Psoas muscle (tissue), 7 donors: ENCODE measurements at regions not wholly inside any gene's neighbourhood (a gene's known extent, or its start where the extent isn't known, plus 50 kb on each side); places are given as distances from the start of the nearest gene placed in this dataset.

ENCODE experiments used
- ATAC-seq, 4 donors: fragments of 200-7000 bp; cut with Tn5 transposase; one replicate each; pipeline ENCODE4 v1.9.1; 2020; ENCODE audit warnings: moderate library complexity in 3 of 4, mild to moderate bottlenecking in 2 of 4
- DNase-seq, 2 donors: peaks; one replicate each; pipeline ENCODE4 v3.0.0-alpha.2; 2020
- H3K27ac ChIP-seq: fragments of 200-600 bp; one replicate; pipeline ENCODE4 v1.8.0; 2022
- H3K27me3 ChIP-seq, 3 donors: fragments of 200-600 bp in 1 of 3; one replicate each; pipeline versions ENCODE4 v1.6.1 to v1.8.0; 2013 to 2022; ENCODE audit warnings: low read length in 2 of 3, mild to moderate bottlenecking in 2 of 3, moderate library complexity in 1 of 3; ENCODE audit not compliant: insufficient read depth in 3 of 3
- H3K36me3 ChIP-seq, 2 donors: fragments of 200-600 bp in 1 of 2; one replicate each; pipeline versions ENCODE4 v1.6.1 to v1.8.0; 2013 to 2022; ENCODE audit warnings: low read depth in 1 of 2, mild to moderate bottlenecking in 1 of 2, moderate library complexity in 1 of 2; ENCODE audit not compliant: insufficient read depth in 1 of 2
- H3K4me1 ChIP-seq: fragments of 200-600 bp; one replicate; pipeline ENCODE4 v1.8.0; 2022
- H3K4me3 ChIP-seq: fragments of 200-600 bp; one replicate; pipeline ENCODE4 v1.8.0; 2022; ENCODE audit warnings: mild to moderate bottlenecking
- H3K9me3 ChIP-seq: fragments of 200-600 bp; one replicate; pipeline ENCODE4 v1.8.0; 2022
- WGBS, 3 donors: extraction: QIAGEN DNeasy Blood & Tissue Kit; methylation state at CpG; one replicate each; pipeline versions ENCODE4 v1.1.6 to v1.1.7; 2013; 5-methylcytosine and 5-hydroxymethylcytosine counted together
- intact Hi-C, 2 donors: fragments of 100-400 bp; cut with DNase I; formaldehyde crosslinking; loops; one replicate each; pipeline versions ENCODE4 v1.11.0 to v1.14.2; 2022
- TF ChIP-seq, protein P1 (sequence below): fragments of 200-600 bp; IDR thresholded peaks from one replicate; pipeline ENCODE4 v1.8.0; 2022; ENCODE audit warnings: antibody characterized with exemption
- donor health status: healthy with polysubstance abuse.
- donor health status: DM: no; HTN: no; CAD: no; lungs with moderate emphysema.
- donor health status: Bipolar disorder and iron deficiency.
- donor health status: healthy.
- donor health status: DM: yes; HTN: yes; CAD: no.
- donor health status: DM: no; HTN: no; CAD: no.
- donor health status: DM: yes; HTN: yes; CAD: no.

DNA sequence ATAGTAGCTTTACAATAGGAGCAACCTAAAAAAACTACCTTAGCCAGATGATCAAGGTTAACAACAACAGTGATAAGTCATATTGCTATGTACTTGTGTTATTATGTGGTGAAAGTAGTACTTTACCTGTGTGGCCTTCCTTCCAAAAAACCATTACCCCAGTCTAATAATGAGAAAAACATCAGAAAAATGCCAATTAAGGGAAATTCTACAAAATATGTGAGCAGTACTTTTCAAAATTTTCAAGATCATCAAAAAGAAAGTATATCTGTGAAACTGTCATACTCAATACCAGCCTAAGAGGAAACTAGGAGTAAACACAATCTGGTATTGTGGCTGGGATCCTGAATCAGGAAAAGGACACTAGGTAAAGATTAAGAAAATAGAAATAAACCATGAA lies 165.3 kb upstream of the PKP2 start:
- TF ChIP-seq, protein P1, sequence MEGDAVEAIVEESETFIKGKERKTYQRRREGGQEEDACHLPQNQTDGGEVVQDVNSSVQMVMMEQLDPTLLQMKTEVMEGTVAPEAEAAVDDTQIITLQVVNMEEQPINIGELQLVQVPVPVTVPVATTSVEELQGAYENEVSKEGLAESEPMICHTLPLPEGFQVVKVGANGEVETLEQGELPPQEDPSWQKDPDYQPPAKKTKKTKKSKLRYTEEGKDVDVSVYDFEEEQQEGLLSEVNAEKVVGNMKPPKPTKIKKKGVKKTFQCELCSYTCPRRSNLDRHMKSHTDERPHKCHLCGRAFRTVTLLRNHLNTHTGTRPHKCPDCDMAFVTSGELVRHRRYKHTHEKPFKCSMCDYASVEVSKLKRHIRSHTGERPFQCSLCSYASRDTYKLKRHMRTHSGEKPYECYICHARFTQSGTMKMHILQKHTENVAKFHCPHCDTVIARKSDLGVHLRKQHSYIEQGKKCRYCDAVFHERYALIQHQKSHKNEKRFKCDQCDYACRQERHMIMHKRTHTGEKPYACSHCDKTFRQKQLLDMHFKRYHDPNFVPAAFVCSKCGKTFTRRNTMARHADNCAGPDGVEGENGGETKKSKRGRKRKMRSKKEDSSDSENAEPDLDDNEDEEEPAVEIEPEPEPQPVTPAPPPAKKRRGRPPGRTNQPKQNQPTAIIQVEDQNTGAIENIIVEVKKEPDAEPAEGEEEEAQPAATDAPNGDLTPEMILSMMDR = no peak
- intact Hi-C loops = no loop called here
- Histone ChIP-seq H3K27me3 (no peaks in the 10 kb centered on the region), H3K9me3 (no peaks in the 10 kb centered on the region), H3K4me3 (no peak overlapping the region), H3K4me1 (no peaks in the 10 kb centered on the region), H3K36me3 (no peaks in the 10 kb centered on the region), H3K27ac (no peak overlapping the region)
- ATAC-seq (no peak), DNase-seq (no peak)

DNA sequence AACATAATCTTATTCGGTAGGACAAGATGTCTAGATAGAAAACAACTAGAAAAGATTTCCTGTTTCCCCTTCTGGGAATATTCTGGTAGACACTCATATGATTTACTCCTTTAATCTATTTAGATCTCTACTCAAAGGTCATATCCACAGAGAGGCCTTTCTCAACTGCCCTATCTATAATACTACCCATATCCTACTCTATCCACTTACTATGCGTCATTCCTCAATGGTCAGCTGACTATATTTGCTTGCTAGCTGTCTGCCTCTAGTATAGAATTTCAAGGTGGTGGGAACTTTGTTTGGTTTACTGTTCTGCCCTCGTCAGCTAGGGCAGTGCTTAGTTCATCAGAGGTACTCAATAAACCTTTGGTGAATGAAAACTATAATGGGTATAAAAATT lies 157.8 kb upstream of the PKP2 start:
- Histone ChIP-seq H3K9me3 (no peaks in the 10 kb centered on the region), H3K4me1 (no peaks in the 10 kb centered on the region), H3K27ac (no peak overlapping the region), H3K36me3 (no peaks in the 10 kb centered on the region), H3K4me3 (no peak overlapping the region), H3K27me3 (no peaks in the 10 kb centered on the region)
- WGBS, 3 donors = 53 to 59% (median 54%) methylated on average over 3 of the region's 3 CpGs
- no peak for DNase-seq
- ATAC-seq = no peak
- intact Hi-C loops = no loop called here
- TF ChIP-seq, protein P1 = no peak

DNA sequence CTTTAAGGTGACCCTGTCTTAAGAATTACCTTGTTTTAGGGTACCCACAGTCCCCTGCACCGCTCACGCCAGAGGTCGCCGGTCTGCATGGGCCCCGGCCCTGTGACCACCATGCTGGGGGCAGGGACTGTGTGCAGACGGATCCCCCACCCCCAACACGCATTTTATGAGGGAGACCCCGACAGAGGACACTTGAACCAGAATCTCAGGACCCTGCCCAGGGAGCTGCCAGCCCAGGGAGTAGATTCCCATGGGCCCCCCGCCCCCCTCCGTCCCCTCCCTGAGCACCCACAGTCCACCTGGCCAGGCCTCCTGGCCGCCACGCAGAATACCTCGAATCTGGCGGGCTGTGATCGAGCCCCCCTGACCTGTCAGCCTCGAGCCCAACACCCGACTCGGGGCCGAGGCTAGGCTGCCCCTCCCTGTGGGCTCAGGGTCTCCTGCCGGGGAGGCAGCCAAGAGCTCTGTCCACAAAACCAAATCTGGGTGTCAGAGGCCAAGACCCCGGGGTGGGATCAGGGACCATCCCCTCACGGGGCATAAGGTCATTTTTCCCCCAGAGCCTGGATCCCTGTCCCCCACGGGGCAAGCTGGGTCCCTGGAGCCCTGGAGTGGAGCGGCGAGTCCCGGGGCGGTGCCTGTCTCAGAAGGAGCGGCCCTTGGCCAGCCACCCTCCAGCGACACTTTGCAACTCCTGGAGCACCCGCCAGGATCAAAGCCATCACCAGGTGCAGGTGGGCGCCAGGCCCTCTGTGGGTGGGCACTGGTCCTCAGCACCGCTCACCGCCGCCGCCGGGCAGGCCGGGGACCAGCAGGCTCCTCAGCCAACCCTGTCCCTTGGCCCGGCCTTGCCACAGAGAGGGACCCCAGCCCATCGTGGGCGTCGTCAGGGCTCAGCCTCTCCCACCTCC lies 155.8 kb upstream of the PKP2 start:
- no peak for ATAC-seq
- Histone ChIP-seq H3K4me3 (no peak overlapping the region), H3K36me3 (no peaks in the 10 kb centered on the region), H3K4me1 (no peaks in the 10 kb centered on the region), H3K9me3 (no peaks in the 10 kb centered on the region), H3K27ac (no peak overlapping the region), H3K27me3 (no peaks in the 10 kb centered on the region)
- no peak for DNase-seq
- 91 to 92% (median 92%) methylated on average over 34 to 41 of the region's 41 CpGs for WGBS, 3 donors
- TF ChIP-seq, protein P1 = no peak
- intact Hi-C loops = no loop called here

DNA sequence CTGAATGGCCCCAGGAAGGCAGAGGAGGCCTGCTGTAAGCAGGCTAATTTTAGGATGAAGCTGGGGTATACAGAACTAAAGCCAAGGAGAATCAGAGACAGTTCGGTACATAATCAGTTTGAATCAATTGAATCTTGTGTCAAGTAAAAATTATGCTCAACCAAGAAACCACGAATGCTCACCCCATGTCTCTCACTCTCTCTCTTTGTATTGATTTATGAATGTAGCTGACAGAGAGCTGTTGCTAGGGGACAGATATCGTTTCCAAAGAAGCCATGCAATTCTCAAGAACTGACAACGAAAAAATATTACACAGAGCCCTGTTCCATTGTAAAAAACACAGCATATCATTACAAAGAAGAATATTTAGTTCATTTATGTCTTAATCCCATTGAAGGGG lies 151.1 kb upstream of the PKP2 start:
- no peaks in the 10 kb centered on the region for H3K4me1 ChIP-seq
- no peaks in the 10 kb centered on the region for H3K9me3 ChIP-seq
- intact Hi-C loops = no loop called here
- H3K4me3 ChIP-seq = no peak overlapping the region
- H3K27ac ChIP-seq = no peak overlapping the region
- ATAC-seq (no peak), DNase-seq (no peak)
- TF ChIP-seq, protein P1 = no peak
- H3K27me3 ChIP-seq = no peaks in the 10 kb centered on the region
- WGBS, 3 donors = 60 to 65% (median 65%) methylated on average over 4 of the region's 4 CpGs
- H3K36me3 ChIP-seq = no peaks in the 10 kb centered on the region

DNA sequence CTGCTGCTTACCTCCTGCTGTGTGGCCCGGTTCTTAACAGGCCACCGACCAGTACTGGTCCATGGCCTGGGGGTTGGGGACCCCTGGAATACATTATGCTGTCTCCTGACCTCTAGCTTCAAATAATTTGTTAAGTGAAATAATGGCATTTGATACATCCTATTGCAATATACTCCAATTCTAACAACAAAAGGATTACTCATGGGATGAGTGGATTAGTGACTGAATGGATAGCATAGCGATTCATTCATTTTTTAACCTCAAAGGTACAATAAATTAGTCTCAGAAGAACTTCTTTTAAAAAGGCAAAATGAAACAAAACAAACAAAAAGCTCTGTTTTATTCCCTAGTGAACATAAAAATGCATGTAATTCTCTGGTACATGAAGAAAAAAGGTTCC lies 147.9 kb upstream of the PKP2 start:
- intact Hi-C loops = no loop called here
- TF ChIP-seq, protein P1 = no peak
- Histone ChIP-seq H3K4me1 (no peaks in the 10 kb centered on the region), H3K9me3 (no peaks in the 10 kb centered on the region), H3K27ac (no peak overlapping the region), H3K4me3 (no peak overlapping the region), H3K36me3 (no peaks in the 10 kb centered on the region), H3K27me3 (no peaks in the 10 kb centered on the region)
- DNase-seq (no peak), ATAC-seq (no peak)
- 14 to 38% (median 19%) methylated on average over 3 of the region's 3 CpGs for WGBS, 3 donors
